Sigmoid colon (tissue), 6 donors: ENCODE measurements at regions not wholly inside any gene's neighbourhood (a gene's known extent, or its start where the extent isn't known, plus 50 kb on each side); places are given as distances from the start of the nearest gene placed in this dataset.

Experiments
- DNase-seq: peaks from one replicate; pipeline ENCODE4 v3.0.0-alpha.2; 2019
- H3K27ac ChIP-seq, 4 donors: fragments of 200-600 bp; sonication (generic); one replicate each; pipeline ENCODE4 v1.5.1; 2016 to 2019; ENCODE audit warnings: mild to moderate bottlenecking in 1 of 4
- H3K27me3 ChIP-seq, 3 donors: fragments of 200-600 bp; sonication (generic); one replicate each; pipeline ENCODE4 v1.5.1; 2019; ENCODE audit warnings: mild to moderate bottlenecking in 1 of 3
- H3K36me3 ChIP-seq, 4 donors: fragments of 200-600 bp; sonication (generic); one replicate each; pipeline ENCODE4 v1.5.1; 2016 to 2019
- H3K4me1 ChIP-seq, 4 donors: fragments of 200-600 bp; sonication (generic); one replicate each; pipeline ENCODE4 v1.5.1; 2017 to 2019
- H3K4me3 ChIP-seq, 4 donors: fragments of 200-600 bp; sonication (generic); one replicate each; pipeline ENCODE4 v1.5.1; 2017 to 2019; ENCODE audit warnings: mild to moderate bottlenecking in 2 of 4, moderate library complexity in 1 of 4
- H3K9me3 ChIP-seq, 4 donors: fragments of 200-600 bp in 3 of 4; sonication (generic) in 3 of 4; one replicate each; pipeline versions ENCODE4 v1.5.1 to v1.6.1; 2013 to 2019
- EP300 ChIP-seq, 4 donors: sonication (generic); formaldehyde crosslinking; IDR thresholded peaks; one replicate each; pipeline ENCODE4 v1.6.1; 2017; ENCODE audit warnings: antibody characterized with exemption in 4 of 4
- POLR2A ChIP-seq, 2 donors: fragments of 450-650 bp; IDR thresholded peaks; one replicate each; pipeline ENCODE4 v1.6.1; 2016; ENCODE audit warnings: antibody characterized with exemption in 2 of 2, mild to moderate bottlenecking in 2 of 2, moderate library complexity in 2 of 2
- POLR2AphosphoS5 ChIP-seq, 4 donors: sonication (generic); formaldehyde crosslinking; IDR thresholded peaks; one replicate each; pipeline ENCODE4 v1.6.1; 2017; ENCODE audit warnings: antibody characterized with exemption in 4 of 4
- WGBS, 2 donors: extraction: QIAGEN DNeasy Blood & Tissue Kit; methylation state at CpG; one replicate each; pipeline ENCODE4 v1.1.7; 2013; 5-methylcytosine and 5-hydroxymethylcytosine counted together
- intact Hi-C: fragments of 100-400 bp; cut with DNase I; formaldehyde crosslinking; loops from one replicate; pipeline ENCODE4 v1.15.1; 2023
- TF ChIP-seq, protein P1 (sequence below), 4 experiments: fragments of 450-650 bp in 3 of 4; fragments of 200-600 bp in 1 of 4; IDR thresholded peaks; one replicate each; pipeline ENCODE4 v1.5.1; 2016 to 2019; ENCODE audit warnings: antibody characterized with exemption in 4 of 4, mild to moderate bottlenecking in 3 of 4, moderate library complexity in 2 of 4
- donor health status: healthy with polysubstance abuse.
- donor health status: healthy.

DNA sequence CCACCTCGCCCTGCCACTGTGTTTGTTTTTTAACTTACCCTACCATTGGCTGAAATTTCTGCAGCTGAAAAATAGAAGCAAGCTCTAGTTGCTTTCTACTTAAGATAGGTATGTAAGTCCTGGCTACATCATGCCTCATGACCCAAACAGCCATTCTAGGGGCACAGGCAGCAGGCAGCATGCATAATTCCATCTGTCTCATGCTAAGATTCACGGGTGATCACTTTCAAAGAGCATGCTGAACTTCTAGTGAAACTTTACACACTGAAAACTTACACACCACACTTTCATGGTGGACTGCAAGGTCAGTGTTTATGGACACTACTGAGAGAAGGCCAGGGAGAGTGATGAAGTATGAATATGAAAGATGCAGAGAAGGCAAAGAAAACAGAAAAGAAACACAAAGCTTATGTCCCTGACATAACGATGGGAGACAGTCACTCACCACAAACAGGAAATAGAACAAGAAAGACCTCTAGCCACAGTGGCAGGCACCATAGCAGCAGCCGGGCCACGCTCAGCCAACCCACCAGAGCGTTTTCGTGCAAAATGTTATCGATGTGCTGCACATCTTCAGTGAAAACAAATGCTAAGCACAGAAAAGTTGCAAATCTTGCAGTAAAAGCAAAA is 102.3 kb upstream of the TIAM1 start:
- peaks cover 0 to 5% (median 2%) of the 10 kb centered on the region in 4 donors for H3K9me3 ChIP-seq
- no peaks in the 10 kb centered on the region for H3K36me3 ChIP-seq
- TF ChIP-seq POLR2A (IDR thresholded peaks at IDR 0.05) (no peak), EP300 (IDR thresholded peaks at IDR 0.05) (no peak), POLR2AphosphoS5 (IDR thresholded peaks at IDR 0.05) (no peak)
- TF ChIP-seq, protein P1, sequence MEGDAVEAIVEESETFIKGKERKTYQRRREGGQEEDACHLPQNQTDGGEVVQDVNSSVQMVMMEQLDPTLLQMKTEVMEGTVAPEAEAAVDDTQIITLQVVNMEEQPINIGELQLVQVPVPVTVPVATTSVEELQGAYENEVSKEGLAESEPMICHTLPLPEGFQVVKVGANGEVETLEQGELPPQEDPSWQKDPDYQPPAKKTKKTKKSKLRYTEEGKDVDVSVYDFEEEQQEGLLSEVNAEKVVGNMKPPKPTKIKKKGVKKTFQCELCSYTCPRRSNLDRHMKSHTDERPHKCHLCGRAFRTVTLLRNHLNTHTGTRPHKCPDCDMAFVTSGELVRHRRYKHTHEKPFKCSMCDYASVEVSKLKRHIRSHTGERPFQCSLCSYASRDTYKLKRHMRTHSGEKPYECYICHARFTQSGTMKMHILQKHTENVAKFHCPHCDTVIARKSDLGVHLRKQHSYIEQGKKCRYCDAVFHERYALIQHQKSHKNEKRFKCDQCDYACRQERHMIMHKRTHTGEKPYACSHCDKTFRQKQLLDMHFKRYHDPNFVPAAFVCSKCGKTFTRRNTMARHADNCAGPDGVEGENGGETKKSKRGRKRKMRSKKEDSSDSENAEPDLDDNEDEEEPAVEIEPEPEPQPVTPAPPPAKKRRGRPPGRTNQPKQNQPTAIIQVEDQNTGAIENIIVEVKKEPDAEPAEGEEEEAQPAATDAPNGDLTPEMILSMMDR (IDR thresholded peaks at IDR 0.05): no peak
- WGBS, 2 donors: 45 to 63% methylated on average over 8 of the region's 8 CpGs
- no peak overlapping the region for H3K27ac ChIP-seq
- no peaks in the 10 kb centered on the region for H3K27me3 ChIP-seq
- no peak for DNase-seq
- no peak overlapping the region for H3K4me3 ChIP-seq
- H3K4me1 ChIP-seq: peaks cover 0 to 5% (median 0%) of the 10 kb centered on the region in 4 donors
- intact Hi-C loops: no loop called here

DNA sequence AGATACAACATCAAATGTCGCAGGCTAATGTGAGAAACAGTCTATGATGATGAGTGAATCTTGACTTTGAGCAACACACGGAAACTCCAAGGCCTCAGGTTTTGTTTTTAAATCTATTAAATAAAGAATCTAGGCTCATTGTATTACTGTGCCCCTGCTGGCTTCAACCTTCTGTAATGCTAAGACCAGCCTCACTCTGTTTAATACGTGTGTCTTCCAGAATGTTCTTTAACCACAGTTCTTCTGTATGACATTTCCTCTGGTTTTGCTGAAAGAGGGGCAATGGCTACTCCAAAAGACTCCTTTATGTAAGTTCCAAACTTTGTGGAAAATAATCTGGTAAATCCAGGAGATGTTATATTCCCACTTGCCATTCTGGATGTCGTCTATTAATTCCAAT is 101.1 kb upstream of the TIAM1 start:
- no peaks in the 10 kb centered on the region for H3K27me3 ChIP-seq
- peaks cover 0 to 11% (median 10%) of the 10 kb centered on the region in 4 donors for H3K9me3 ChIP-seq
- H3K4me1 ChIP-seq: peaks cover 0 to 5% (median 0%) of the 10 kb centered on the region in 4 donors
- WGBS, 2 donors: 89 to 94% methylated on average over 4 of the region's 4 CpGs
- H3K27ac ChIP-seq: no peak overlapping the region
- H3K36me3 ChIP-seq: no peaks in the 10 kb centered on the region
- DNase-seq: no peak
- no peak overlapping the region for H3K4me3 ChIP-seq
- intact Hi-C loops: no loop called here
- TF ChIP-seq POLR2AphosphoS5 (IDR thresholded peaks at IDR 0.05) (no peak), POLR2A (IDR thresholded peaks at IDR 0.05) (no peak), EP300 (IDR thresholded peaks at IDR 0.05) (no peak)
- TF ChIP-seq, protein P1 (IDR thresholded peaks at IDR 0.05): no peak

DNA sequence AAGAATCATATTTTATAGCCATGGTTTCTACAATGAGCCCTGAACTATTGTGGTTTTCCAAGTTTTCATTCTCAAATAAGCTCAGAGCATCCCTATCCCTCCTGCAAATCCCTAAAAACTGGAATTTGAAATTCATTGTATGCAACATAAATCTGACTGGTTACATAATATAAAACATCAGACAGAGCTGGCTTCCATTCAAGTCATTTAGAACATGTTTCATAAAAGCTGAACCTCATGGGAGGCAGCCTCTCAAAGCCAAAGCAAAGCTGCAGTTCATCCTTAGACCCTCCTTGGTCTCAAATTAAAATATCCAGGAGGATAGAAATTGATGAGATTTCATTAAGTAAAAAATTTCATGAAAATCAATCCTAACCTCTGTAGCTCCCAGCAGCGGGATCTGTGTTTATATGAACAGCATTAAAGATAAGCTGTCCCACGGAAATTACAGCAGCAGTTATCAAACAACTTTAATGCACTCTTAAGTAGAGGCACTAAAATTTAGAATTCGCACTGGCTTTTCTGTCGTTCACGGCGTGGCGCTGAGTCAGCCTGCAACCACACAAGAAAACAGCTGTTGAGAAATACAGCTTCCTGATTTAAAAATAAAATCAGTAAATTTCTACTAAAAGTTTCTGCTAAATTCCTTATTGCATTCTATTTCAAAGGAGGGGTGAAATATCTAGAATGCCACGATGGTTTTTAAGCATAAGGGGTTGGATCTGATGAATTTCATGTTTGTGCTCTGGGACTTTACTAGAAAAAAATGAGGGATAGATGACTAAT is 99.9 kb upstream of the TIAM1 start:
- Histone ChIP-seq H3K9me3 (peaks cover 0 to 11% (median 10%) of the 10 kb centered on the region in 4 donors), H3K27me3 (no peaks in the 10 kb centered on the region), H3K36me3 (no peaks in the 10 kb centered on the region), H3K4me3 (no peak overlapping the region), H3K27ac (peak overlapping the region in 1 of 4 donors; percentile 3), H3K4me1 (peaks cover 0 to 5% (median 0%) of the 10 kb centered on the region in 4 donors)
- 34 to 60% methylated on average over 8 of the region's 8 CpGs for WGBS, 2 donors
- TF ChIP-seq, protein P1 (IDR thresholded peaks at IDR 0.05): no peak
- intact Hi-C loops: no loop called here
- no peak for DNase-seq

DNA sequence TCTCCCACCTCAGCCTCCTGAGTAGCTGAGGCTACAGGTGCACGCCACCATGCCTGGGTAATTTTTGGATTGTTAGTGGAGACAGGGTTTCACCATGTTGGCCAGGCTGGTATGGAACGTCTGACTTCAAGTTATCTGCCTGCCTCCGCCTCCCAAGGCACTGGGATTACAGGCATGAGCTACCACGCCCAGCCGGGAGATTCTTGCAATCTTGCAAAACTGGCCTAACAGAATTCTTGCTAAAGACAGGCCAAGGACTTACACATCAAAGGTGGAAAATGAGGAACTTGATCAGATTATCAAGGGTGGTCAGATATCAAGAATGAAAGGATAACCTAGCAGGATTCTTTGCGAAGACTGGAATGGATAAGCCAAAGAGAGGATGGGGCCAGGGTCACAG is 98.3 kb upstream of the TIAM1 start:
- H3K27me3 ChIP-seq: no peaks in the 10 kb centered on the region
- intact Hi-C loops: no loop called here
- H3K9me3 ChIP-seq: peaks cover 0 to 11% (median 10%) of the 10 kb centered on the region in 4 donors
- peaks cover 0 to 5% (median 0%) of the 10 kb centered on the region in 4 donors for H3K4me1 ChIP-seq
- WGBS, 2 donors: 73% methylated on average over 6 of the region's 6 CpGs
- TF ChIP-seq, protein P1 (IDR thresholded peaks at IDR 0.05): no peak
- no peak for TF ChIP-seq POLR2AphosphoS5 (IDR thresholded peaks at IDR 0.05)
- no peak for TF ChIP-seq EP300 (IDR thresholded peaks at IDR 0.05)
- TF ChIP-seq POLR2A (IDR thresholded peaks at IDR 0.05): no peak
- DNase-seq: no peak
- H3K4me3 ChIP-seq: no peak overlapping the region
- no peaks in the 10 kb centered on the region for H3K36me3 ChIP-seq
- H3K27ac ChIP-seq: no peak overlapping the region
